Activated naive CD4-positive, alpha-beta T cell treated with anti-CD3 and anti-CD28 coated beads for 36 hours (primary cell): ENCODE measurements at regions not wholly inside any gene's neighbourhood (a gene's known extent, or its start where the extent isn't known, plus 50 kb on each side); places are given as distances from the start of the nearest gene placed in this dataset.
"Not testable (repeated sequence)": the region's sequence is repeated elsewhere in the genome, so short reads cannot be mapped to it uniquely, and the experiment has no call there.

Experiments used
- CTCF ChIA-PET: fragments of 350-600 bp; sonication (Branson Sonifier 250); formaldehyde crosslinking; loops from one replicate; lab custom pipeline; 2021; ENCODE audit warnings: antibody characterized with exemption; lab: Charles Lee
- DNase-seq: peaks from one replicate; pipeline ENCODE4 v3.0.0-alpha.2; 2020
- H3K27ac Mint-ChIP-seq: one replicate; pipeline ENCODE4 v1.8.0; 2021; ENCODE audit warnings: mild to moderate bottlenecking, mixed read lengths
- H3K27me3 Mint-ChIP-seq: one replicate; pipeline ENCODE4 v1.8.0; 2021; ENCODE audit warnings: low read depth, mixed read lengths
- H3K36me3 Mint-ChIP-seq: one replicate; pipeline ENCODE4 v1.8.0; 2021; ENCODE audit warnings: low read depth, mixed read lengths
- H3K4me1 Mint-ChIP-seq: one replicate; pipeline ENCODE4 v1.8.0; 2021; ENCODE audit warnings: low read depth, mixed read lengths
- H3K4me3 Mint-ChIP-seq: one replicate; pipeline ENCODE4 v1.8.0; 2021; ENCODE audit warnings: mild to moderate bottlenecking, moderate library complexity, mixed read lengths
- H3K9me3 Mint-ChIP-seq: one replicate; pipeline ENCODE4 v1.8.0; 2021; ENCODE audit warnings: mixed read lengths
- intact Hi-C: fragments of 100-400 bp; cut with micrococcal nuclease; formaldehyde crosslinking; loops from one replicate; pipeline ENCODE4 v1.15.1; 2023

DNA sequence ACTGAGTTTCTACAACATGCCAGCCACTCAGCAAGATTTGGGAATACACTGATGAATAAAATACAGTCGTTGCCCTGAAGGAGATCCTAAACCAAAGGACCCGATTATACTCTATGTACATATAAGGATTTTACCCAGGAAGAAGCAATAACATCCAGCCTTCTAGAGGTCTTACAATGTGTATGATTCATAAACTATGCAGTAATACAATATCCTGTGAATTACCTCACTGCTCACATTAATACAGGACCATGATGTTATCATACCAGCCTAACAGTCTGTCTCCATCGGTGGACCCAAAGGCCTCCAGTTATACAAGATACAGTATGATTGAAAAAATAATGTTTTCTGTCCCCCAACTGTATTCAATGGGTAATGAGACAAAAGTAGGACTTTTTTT lies 310.5 kb upstream of the TRPM3 start:
- Mint-ChIP-seq H3K4me1 (no peaks in the 10 kb centered on the region), H3K27ac (no peak overlapping the region), H3K36me3 (no peaks in the 10 kb centered on the region), H3K27me3 (peaks cover 6% of the 10 kb centered on the region), H3K4me3 (no peak overlapping the region), H3K9me3 (no peaks in the 10 kb centered on the region)
- intact Hi-C loops = no loop called here
- CTCF ChIA-PET = no interaction called here
- DNase-seq = no peak

DNA sequence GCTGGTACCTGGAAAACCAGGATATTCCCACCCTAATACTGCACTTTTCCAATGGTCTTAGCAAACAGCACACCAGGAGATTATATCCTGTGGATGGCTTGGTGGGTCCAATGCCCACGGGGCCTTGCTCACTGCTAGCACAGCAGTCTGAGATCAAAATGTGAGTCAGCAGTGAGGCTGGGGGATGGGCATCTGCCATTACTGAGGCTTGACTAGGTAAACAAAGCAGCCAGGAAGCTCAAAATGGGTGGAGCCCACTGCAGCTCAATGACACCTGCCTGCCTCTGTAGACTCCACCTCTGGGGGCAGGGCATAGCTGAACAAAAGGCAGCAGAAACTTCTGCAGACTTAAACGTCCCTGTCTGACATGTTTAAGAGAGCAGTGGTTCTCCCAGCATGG lies 285.9 kb upstream of the TRPM3 start:
- H3K27ac Mint-ChIP-seq, CTCF ChIA-PET, H3K4me1 Mint-ChIP-seq, intact Hi-C loops, H3K27me3 Mint-ChIP-seq, H3K36me3 Mint-ChIP-seq, H3K4me3 Mint-ChIP-seq: not testable (repeated sequence)
- peak; percentile 8 for DNase-seq
- peaks cover 14% of the 10 kb centered on the region for H3K9me3 Mint-ChIP-seq

DNA sequence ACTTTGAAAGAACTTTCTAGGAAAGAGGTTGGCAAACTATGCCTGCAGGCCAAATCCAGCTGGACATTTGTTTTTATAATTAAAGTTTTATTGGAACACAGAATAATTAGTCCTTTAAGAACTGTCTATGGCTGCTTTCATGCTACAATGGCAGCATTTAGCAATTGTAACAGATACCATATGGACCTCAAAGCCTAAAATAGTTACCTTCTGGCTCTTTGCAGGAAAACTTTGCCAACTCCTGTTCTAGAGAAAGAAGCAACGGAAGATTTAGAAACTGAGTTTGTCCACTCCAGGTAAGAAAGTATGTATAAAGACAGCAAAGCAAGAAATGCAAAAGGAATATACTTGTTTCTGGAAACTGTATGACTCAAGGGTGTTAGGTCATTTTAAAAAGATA lies 281.7 kb upstream of the TRPM3 start:
- Mint-ChIP-seq H3K9me3 (no peaks in the 10 kb centered on the region), H3K27ac (no peak overlapping the region), H3K36me3 (no peaks in the 10 kb centered on the region), H3K4me1 (no peaks in the 10 kb centered on the region), H3K4me3 (no peak overlapping the region), H3K27me3 (peaks cover 5% of the 10 kb centered on the region)
- intact Hi-C loops = no loop called here
- DNase-seq = no peak
- CTCF ChIA-PET = no interaction called here

DNA sequence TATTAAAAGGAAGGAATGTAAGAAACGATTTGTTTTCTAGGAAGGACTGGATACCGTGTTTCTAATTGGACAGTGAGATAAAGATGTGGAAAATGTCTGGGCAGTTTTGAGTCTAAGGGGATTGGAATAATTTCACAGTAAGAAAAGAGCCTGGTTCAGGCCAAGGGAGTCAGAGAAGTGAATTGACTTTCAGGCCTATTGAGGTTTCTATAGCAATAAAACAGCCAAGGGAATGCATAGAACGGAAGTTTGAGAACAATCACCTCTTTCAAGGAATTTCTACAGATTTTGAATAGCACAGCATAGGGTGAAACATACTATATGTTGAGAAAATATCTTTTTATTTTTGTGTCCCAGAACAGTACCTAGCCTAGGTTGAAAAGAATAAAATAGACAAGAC lies 271.6 kb upstream of the TRPM3 start:
- Mint-ChIP-seq H3K27ac (no peak overlapping the region), H3K4me3 (no peak overlapping the region), H3K4me1 (no peaks in the 10 kb centered on the region), H3K27me3 (peaks cover 2% of the 10 kb centered on the region), H3K9me3 (no peaks in the 10 kb centered on the region), H3K36me3 (no peaks in the 10 kb centered on the region)
- DNase-seq = no peak
- CTCF ChIA-PET = no interaction called here
- intact Hi-C loops = no loop called here

DNA sequence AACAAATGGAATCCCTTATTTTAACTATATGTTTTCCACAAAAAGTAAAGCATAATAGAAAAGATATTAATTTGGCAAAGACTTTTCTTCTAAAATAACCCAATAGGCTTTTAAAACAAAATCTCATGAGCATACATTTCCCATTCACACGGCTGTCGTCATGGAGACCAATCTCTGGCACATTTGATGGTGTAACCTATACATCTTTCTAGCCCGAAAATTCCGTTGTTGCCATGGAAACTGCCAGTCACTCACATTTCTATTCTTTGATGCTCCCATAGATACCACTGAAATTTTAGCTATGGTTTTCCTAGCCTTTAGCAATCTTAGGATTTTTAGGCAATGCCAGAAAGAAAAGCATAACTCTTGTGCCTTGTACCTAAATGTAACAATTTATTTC lies 262.9 kb upstream of the TRPM3 start:
- Mint-ChIP-seq H3K9me3 (no peaks in the 10 kb centered on the region), H3K4me3 (no peak overlapping the region), H3K36me3 (no peaks in the 10 kb centered on the region), H3K27ac (no peak overlapping the region), H3K27me3 (peaks cover 6% of the 10 kb centered on the region), H3K4me1 (no peaks in the 10 kb centered on the region)
- CTCF ChIA-PET = no interaction called here
- intact Hi-C loops = no loop called here
- DNase-seq = no peak

DNA sequence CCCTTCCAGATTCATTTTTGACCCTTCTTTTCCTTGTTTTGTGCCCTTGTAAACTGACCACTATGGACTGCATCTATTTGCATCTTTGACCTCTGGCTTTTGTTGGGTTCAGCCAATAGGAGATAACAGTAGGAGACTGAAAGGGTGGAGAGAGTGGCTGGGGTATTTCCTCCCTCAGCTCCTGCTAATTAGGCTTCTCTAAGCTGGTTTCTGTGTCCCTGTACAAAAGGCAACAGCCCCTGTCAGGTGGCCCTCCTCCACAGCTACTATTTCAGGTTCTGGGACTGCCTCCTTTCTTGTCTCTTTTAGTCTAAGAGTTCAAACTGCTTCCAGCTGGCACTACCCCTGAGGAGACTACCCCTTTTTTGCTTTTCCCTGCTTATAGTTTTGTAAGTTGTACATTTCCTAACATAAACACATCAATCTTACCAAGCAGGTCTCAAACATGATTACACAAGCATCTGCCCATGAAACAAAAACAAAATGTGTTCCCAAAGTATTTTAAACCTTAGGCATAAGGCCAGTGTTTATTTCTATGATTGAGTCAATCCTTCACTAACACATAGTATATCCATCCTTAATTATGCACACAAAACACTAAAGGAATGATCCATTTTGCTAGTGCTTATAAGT lies 262.0 kb upstream of the TRPM3 start:
- DNase-seq = no peak
- CTCF ChIA-PET = no interaction called here
- no peaks in the 10 kb centered on the region for H3K36me3 Mint-ChIP-seq
- intact Hi-C loops = no loop called here
- H3K27ac Mint-ChIP-seq = no peak overlapping the region
- no peak overlapping the region for H3K4me3 Mint-ChIP-seq
- H3K4me1 Mint-ChIP-seq = no peaks in the 10 kb centered on the region
- H3K9me3 Mint-ChIP-seq = no peaks in the 10 kb centered on the region
- H3K27me3 Mint-ChIP-seq = peaks cover 6% of the 10 kb centered on the region

DNA sequence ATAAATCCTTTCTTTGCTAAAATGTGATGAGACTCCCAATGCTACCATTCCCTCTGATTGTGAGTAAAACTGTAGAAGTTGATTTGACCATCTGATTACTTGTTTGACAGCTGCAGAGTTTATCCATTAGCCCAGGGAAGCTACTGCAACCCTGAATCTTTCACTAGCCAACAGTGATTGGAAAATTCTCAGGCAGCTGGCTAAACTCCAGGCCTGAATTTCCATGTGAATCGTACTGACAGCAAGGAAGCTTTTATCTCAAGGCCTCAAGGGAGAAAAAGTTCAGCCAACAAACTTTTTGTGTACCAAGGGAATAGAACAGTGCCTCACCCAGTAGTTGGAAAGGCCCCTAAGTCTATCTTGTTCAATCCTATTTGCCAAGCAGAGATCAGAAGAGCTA lies 246.7 kb upstream of the TRPM3 start:
- Mint-ChIP-seq H3K4me3 (no peak overlapping the region), H3K27me3 (peaks cover 12% of the 10 kb centered on the region), H3K4me1 (no peaks in the 10 kb centered on the region), H3K9me3 (no peaks in the 10 kb centered on the region), H3K36me3 (no peaks in the 10 kb centered on the region), H3K27ac (no peak overlapping the region)
- CTCF ChIA-PET = interaction anchor here (0.9 kb wide), 1 partner anchor 20 kb away, joined by 3 read pairs; no protein-coding TSS in a partner anchor
- intact Hi-C loops = no loop called here
- DNase-seq = no peak

DNA sequence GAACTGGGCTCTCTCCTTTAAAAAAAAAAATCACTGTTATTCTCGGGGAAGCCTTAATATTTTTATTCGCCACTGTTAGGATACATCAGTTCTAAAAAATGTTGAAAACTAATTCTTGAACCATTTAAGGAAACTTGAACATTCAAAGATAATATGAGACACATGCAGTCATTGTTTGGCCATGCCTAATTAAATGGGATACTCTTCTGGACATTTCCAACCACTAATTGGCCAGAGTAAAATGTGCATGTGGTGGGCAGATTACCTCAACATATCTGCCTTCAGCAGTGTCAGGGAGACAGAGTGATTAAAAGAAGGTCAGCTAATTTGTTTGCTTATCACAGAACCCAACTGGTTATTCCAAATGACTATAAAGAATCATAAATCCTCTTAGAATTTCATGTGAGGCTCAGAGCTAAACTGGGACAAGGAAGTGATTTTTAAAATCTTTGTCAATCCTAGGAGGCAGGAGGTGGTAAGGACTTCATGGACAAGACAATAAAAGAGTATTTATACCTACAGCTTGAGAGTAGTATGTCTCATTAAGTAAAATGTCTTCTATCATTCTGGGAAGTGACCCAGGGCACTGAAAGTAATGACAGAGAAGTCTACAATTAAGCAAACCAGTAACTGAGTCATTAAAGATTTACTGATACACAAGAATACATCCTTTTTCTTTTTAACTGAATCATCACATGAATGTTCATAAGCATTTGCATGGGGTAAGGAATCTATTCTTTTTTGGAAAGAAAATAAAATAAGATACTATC lies 242.9 kb upstream of the TRPM3 start:
- CTCF ChIA-PET = no interaction called here
- intact Hi-C loops = no loop called here
- peaks cover 4% of the 10 kb centered on the region for H3K27me3 Mint-ChIP-seq
- no peak overlapping the region for H3K4me3 Mint-ChIP-seq
- H3K4me1 Mint-ChIP-seq = no peaks in the 10 kb centered on the region
- no peaks in the 10 kb centered on the region for H3K9me3 Mint-ChIP-seq
- no peak overlapping the region for H3K27ac Mint-ChIP-seq
- no peak for DNase-seq
- no peaks in the 10 kb centered on the region for H3K36me3 Mint-ChIP-seq

DNA sequence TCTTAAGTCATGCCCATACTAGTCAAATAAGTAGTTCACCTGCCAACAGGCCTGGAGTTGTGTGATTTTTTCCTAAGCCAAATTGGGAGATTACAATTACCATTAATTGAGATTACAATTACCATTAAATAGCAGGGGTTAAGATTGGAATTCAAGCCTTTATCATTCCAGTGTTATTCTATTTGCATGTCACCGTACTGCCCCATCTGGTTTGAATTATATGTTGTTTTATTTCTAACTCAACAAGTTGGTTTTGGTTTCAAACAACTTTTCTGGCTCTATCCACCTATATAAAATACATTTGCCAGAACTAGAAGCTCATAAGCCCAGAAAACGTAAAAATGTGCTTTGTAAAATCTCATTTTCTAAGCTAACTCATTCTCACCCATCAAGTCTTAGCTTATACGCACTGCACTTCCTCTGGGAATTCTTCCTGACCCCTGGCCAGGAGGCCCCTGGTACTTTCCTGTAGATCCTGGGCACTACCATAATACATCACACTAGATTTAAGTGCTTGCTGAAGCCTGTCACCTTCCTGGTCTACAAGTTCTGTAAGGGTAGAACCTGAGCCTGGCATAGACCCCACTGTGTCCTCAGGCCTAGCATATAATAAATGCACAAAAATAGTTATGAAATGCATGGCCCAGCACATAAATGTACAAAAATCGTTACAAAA lies 242.0 kb upstream of the TRPM3 start:
- H3K9me3 Mint-ChIP-seq = no peaks in the 10 kb centered on the region
- H3K4me3 Mint-ChIP-seq = no peak overlapping the region
- no peak overlapping the region for H3K27ac Mint-ChIP-seq
- intact Hi-C loops = no loop called here
- no peaks in the 10 kb centered on the region for H3K4me1 Mint-ChIP-seq
- H3K27me3 Mint-ChIP-seq = peaks cover 4% of the 10 kb centered on the region
- no peak for DNase-seq
- H3K36me3 Mint-ChIP-seq = no peaks in the 10 kb centered on the region
- CTCF ChIA-PET = interaction anchor here (0.6 kb wide), 1 partner anchor 240 kb away, joined by 3 read pairs; no protein-coding TSS in a partner anchor

DNA sequence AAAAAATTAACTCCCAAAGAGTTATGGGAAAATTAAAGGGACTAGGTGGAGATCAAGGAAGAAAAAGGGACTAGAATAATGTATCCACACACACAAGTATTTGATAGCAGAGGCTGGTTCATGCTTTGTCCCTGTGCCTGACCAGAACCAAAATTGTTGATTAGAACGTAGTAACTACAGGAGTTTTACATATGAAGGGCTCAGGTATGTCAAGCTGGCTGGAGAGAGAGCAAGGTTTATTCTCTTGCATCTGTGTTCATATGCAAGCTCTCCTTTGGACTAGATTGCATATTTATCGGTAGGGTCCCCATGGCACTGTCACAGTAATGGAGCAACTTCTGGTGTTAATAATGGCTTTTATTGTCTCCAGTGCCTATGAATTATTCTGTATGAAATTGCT lies 239.9 kb upstream of the TRPM3 start:
- no peak overlapping the region for H3K27ac Mint-ChIP-seq
- intact Hi-C loops = no loop called here
- DNase-seq = no peak
- no peaks in the 10 kb centered on the region for H3K36me3 Mint-ChIP-seq
- CTCF ChIA-PET = no interaction called here
- no peaks in the 10 kb centered on the region for H3K9me3 Mint-ChIP-seq
- H3K4me3 Mint-ChIP-seq = no peak overlapping the region
- H3K27me3 Mint-ChIP-seq = peaks cover 4% of the 10 kb centered on the region
- H3K4me1 Mint-ChIP-seq = no peaks in the 10 kb centered on the region

DNA sequence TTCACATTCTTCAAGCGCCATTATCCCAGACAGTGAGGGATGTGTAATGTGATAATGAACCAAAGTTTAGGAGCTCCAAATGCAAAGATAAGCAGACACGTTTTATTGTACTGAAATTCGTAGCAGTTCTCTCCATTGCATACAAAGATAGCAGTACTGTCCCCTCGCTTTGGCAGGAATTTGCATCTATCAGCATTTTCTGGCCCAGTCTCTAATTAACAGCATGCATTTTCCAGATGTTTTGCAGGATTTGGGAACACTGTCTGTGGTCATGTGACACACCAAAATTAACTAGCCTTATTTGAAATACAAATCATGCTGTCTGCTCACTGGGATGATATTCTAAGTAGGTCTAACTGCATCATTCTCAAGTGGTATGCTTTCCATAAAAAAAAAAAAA lies 235.9 kb upstream of the TRPM3 start:
- CTCF ChIA-PET = no interaction called here
- intact Hi-C loops = no loop called here

DNA sequence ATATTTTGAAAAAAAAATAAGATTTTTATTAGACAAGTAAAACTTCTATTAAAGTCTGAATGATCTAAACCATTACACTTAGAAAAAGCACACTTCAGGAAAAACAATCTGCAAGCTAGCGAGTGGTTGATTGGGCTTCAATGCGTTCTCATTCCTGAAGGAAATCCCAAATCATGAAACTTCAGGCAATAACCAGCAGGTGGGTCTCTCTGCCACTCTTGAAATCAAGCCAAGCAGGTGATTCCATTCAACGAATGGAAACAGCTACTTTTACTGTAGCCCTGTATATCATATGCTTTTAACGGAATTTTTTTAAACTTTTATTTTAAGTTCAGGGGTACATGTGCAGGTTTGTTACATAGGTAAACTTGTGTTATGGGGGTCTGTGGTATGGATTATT lies 234.5 kb upstream of the TRPM3 start:
- H3K27me3 Mint-ChIP-seq = peaks cover 4% of the 10 kb centered on the region
- H3K27ac Mint-ChIP-seq = no peak overlapping the region
- CTCF ChIA-PET = no interaction called here
- no peak overlapping the region for H3K4me3 Mint-ChIP-seq
- H3K36me3 Mint-ChIP-seq = no peaks in the 10 kb centered on the region
- H3K4me1 Mint-ChIP-seq = no peaks in the 10 kb centered on the region
- no peaks in the 10 kb centered on the region for H3K9me3 Mint-ChIP-seq
- intact Hi-C loops = no loop called here
- no peak for DNase-seq

More for the DNA sequence above, 235.9 kb upstream of the TRPM3 start:
- Mint-ChIP-seq H3K4me1 (no peaks in the 10 kb centered on the region), H3K9me3 (no peaks in the 10 kb centered on the region), H3K36me3 (no peaks in the 10 kb centered on the region), H3K27ac (no peak overlapping the region), H3K4me3 (no peak overlapping the region), H3K27me3 (peaks cover 3% of the 10 kb centered on the region)
- DNase-seq = no peak

DNA sequence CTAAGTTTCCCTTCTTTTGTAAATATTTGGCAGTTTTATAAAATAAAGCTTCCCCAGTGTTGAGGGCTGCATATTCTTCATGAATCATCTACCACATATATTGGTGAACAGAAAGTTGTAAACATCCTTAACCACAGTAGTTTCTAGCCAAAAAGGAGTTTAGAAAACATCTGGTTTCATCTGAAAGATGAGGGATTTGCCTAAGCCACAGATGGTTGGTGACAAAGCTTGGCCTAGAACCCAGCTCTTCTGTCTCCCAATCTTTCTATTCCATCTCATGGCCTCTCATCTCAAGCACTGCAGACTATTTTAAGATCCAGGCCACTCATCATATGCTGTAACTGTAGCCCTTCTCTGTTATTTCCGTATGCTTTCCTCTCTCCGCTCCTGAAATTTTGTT lies 232.3 kb upstream of the TRPM3 start:
- no peak for DNase-seq
- Mint-ChIP-seq H3K4me3 (no peak overlapping the region), H3K27me3 (peaks cover 4% of the 10 kb centered on the region), H3K36me3 (no peaks in the 10 kb centered on the region), H3K27ac (no peak overlapping the region), H3K9me3 (no peaks in the 10 kb centered on the region), H3K4me1 (no peaks in the 10 kb centered on the region)
- intact Hi-C loops = no loop called here
- CTCF ChIA-PET = no interaction called here
